ENCODE measurements at regions not wholly inside any gene's neighbourhood (a gene's known extent, or its start where the extent isn't known, plus 50 kb on each side); places are given as distances from the start of the nearest gene placed in this dataset.

DNA sequence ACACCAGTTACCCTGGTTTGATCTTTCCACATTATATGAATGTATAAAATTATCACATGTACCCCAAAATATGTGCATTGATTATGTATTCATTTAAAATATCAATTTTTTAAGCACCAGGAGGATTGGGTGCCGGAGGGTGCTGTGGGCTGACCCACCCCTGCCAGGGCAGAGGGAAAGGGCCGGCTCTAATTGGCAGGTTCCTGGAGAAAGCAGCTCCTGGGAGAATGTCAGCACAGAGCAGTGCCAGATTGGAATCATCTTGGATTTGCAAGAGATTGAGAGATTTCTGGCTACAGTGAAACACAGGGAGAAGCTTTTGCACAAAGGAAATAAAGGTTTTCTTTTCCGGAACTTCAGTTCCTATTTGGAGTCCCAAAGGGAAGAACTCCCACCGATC is 264.4 kb upstream of the TCERG1L start:
- Histone ChIP-seq H3K36me3 (ENCODE audit: control insufficient read depth, insufficient read depth, low read length) (no peaks in the 10 kb centered on the region), H3K27me3 (ENCODE audit: control insufficient read depth, insufficient read depth, low read length) (no peaks in the 10 kb centered on the region), H3K4me3 (ENCODE audit: low read depth, low read length) (no peak overlapping the region)
- no peak for DNase-seq (ENCODE audit: low read depth)
- no peak for FAIRE-seq
- TF ChIP-seq, protein P1, sequence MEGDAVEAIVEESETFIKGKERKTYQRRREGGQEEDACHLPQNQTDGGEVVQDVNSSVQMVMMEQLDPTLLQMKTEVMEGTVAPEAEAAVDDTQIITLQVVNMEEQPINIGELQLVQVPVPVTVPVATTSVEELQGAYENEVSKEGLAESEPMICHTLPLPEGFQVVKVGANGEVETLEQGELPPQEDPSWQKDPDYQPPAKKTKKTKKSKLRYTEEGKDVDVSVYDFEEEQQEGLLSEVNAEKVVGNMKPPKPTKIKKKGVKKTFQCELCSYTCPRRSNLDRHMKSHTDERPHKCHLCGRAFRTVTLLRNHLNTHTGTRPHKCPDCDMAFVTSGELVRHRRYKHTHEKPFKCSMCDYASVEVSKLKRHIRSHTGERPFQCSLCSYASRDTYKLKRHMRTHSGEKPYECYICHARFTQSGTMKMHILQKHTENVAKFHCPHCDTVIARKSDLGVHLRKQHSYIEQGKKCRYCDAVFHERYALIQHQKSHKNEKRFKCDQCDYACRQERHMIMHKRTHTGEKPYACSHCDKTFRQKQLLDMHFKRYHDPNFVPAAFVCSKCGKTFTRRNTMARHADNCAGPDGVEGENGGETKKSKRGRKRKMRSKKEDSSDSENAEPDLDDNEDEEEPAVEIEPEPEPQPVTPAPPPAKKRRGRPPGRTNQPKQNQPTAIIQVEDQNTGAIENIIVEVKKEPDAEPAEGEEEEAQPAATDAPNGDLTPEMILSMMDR (IDR thresholded peaks at IDR 0.05; ENCODE audit: insufficient read depth, low read length, severe bottlenecking): no peak

DNA sequence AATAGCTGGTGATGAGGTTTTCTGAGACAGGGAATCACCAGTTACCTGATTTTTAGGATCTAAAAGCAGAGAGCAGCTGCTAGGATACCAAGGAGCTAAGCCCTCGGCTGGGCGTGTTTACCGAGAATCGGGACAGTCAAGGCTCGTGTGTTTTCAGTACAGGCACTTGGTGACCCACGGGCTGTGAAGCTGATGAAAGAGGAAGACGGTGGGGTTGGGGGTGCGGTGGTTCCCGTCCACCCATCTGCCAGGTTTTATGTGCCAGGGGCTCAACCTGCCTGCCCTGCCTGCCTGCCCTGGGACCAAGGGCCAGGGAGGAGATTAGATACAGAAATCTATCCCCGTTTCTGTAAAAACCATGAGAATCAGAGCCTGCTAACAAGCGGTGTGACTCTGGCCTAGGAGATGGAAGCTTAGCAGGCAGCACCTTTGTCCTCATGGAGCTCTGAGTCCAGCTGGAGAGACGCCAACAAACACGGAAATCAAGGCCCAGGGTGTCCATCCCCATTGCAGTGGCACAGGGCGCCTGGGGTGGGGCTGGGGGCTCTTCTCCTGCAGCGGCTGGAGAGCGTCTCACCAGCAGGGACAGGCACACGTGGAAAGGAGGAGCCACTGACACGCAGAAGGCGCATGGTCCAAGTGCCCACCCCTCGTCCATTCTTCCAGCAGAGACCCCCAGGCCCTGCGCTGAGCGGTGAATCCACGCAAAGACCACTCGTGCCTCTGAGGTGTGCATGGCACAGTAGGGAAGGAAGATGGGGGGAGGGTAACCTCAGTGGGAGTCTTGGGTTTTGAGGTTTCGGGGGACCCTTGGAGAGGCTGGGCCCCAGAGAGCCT is 265.0 kb upstream of the TCERG1L start:
- Histone ChIP-seq H3K27me3 (ENCODE audit: control insufficient read depth, insufficient read depth, low read length) (no peaks in the 10 kb centered on the region), H3K36me3 (ENCODE audit: control insufficient read depth, insufficient read depth, low read length) (no peaks in the 10 kb centered on the region), H3K4me3 (ENCODE audit: low read depth, low read length) (no peak overlapping the region)
- TF ChIP-seq, protein P1 (IDR thresholded peaks at IDR 0.05; ENCODE audit: insufficient read depth, low read length, severe bottlenecking): no peak
- DNase-seq (ENCODE audit: low read depth): no peak
- FAIRE-seq: no peak

DNA sequence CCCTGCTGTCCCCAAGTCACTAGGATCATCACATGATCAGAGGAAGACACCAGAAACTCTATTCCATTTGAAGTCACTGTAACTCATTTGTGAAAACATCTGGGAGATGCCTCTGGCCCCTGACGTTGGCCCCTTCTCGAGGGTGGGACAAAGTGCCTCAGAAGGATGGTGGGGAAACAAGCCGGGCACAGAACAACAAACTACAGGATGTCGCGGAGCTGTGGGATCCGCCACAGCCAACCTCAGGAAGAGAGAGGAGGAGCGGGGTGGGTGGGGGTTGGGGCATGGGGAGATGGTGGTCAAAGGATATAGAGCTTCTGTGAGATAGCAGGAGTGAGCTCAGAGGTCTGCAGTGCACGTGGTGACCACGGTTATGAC is 265.6 kb upstream of the TCERG1L start:
- no peaks in the 10 kb centered on the region for H3K36me3 ChIP-seq (ENCODE audit: control insufficient read depth, insufficient read depth, low read length)
- FAIRE-seq (no peak), DNase-seq (ENCODE audit: low read depth) (no peak)
- H3K4me3 ChIP-seq (ENCODE audit: low read depth, low read length): no peak overlapping the region
- no peaks in the 10 kb centered on the region for H3K27me3 ChIP-seq (ENCODE audit: control insufficient read depth, insufficient read depth, low read length)
- TF ChIP-seq, protein P1 (IDR thresholded peaks at IDR 0.05; ENCODE audit: insufficient read depth, low read length, severe bottlenecking): no peak

DNA sequence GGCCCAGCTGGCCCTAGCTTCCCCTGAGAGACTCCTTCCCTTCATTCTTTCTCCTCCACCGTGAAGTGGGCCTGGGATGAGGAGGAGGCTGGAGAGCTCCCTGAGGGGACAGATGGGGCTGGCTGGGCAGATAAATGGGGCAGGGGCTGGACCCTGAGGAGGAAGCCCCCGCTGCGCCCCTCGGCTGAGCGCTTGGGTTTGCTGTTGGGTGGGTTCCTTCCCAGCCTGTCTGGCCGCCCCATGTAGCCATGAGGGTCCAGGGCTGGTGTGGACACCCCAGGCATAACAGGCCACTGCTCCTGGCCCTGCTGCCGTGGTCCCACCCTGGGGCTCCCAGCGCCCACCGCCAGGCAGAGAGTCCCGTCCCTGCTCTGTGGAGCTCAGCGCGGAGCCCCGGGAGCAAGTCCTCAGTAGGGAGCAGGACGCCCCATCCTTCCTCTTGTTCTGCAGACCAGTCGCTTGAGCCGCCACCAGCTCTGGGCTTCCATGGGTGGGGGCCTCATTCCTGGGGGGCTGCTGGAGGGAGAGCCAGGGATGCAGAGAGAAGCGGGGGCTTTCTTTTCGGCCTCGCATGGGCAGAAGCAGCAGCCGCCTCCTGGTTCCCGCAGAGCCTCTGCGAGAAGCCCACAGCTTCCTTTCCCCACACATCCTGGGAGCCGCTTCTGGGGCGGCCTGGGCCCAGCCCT is 266.4 kb upstream of the TCERG1L start:
- DNase-seq (ENCODE audit: low read depth) (no peak), FAIRE-seq (no peak)
- no peaks in the 10 kb centered on the region for H3K27me3 ChIP-seq (ENCODE audit: control insufficient read depth, insufficient read depth, low read length)
- H3K36me3 ChIP-seq (ENCODE audit: control insufficient read depth, insufficient read depth, low read length): no peaks in the 10 kb centered on the region
- TF ChIP-seq, protein P1 (IDR thresholded peaks at IDR 0.05; ENCODE audit: insufficient read depth, low read length, severe bottlenecking): no peak
- no peak overlapping the region for H3K4me3 ChIP-seq (ENCODE audit: low read depth, low read length)

DNA sequence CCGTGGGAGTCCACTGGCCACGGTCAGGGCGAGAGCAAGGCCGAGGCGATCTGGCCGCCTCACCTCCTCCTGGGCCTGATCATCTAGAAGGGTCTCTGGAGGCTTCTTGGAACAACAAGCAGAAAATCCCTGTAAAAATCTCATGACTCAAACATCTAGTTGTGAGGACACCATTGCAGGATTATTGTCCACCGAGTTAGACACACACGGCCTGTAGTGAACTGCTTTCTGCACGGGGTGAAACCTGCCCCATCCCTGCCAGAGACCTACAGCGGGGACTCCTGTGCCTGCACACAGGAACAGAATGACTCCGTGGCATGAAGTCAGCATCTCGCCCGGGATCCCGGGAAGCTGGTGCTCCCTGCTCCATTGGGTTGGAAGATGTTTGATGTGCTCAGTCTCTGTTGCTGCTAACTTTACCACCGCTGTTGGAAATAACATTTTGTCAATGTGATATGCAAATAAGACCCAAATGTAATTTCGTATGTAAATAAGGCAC is 267.0 kb upstream of the TCERG1L start:
- Histone ChIP-seq H3K36me3 (ENCODE audit: control insufficient read depth, insufficient read depth, low read length) (no peaks in the 10 kb centered on the region), H3K27me3 (ENCODE audit: control insufficient read depth, insufficient read depth, low read length) (no peaks in the 10 kb centered on the region), H3K4me3 (ENCODE audit: low read depth, low read length) (no peak overlapping the region)
- FAIRE-seq: no peak
- DNase-seq (ENCODE audit: low read depth): no peak
- TF ChIP-seq, protein P1 (IDR thresholded peaks at IDR 0.05; ENCODE audit: insufficient read depth, low read length, severe bottlenecking): no peak

Data from bronchial epithelial cell (primary cell).